Testis (tissue), 2 donors: ENCODE measurements at regions not wholly inside any gene's neighbourhood (a gene's known extent, or its start where the extent isn't known, plus 50 kb on each side); places are given as distances from the start of the nearest gene placed in this dataset.
A peak's percentile ranks its signal among the peaks of the same experiment; 100 is the strongest.

ENCODE experiments used
- DNase-seq: peaks from one replicate; pipeline ENCODE4 v3.0.0-alpha.2; 2019
- H3K27ac ChIP-seq, 2 donors: fragments of 200-600 bp; sonication (generic); one replicate each; pipeline ENCODE4 v1.5.1; 2019
- H3K27me3 ChIP-seq: fragments of 200-600 bp; sonication (generic); one replicate; pipeline ENCODE4 v1.5.1; 2019
- H3K36me3 ChIP-seq: fragments of 200-600 bp; sonication (generic); one replicate; pipeline ENCODE4 v1.5.1; 2017; ENCODE audit warnings: low read depth; ENCODE audit errors: missing control alignments
- H3K4me1 ChIP-seq: fragments of 200-600 bp; sonication (generic); one replicate; pipeline ENCODE4 v1.5.1; 2019
- H3K4me3 ChIP-seq, 2 donors: fragments of 200-600 bp; sonication (generic); one replicate each; pipeline ENCODE4 v1.5.1; 2017 to 2019
- H3K9me3 ChIP-seq: fragments of 200-600 bp; sonication (generic); one replicate; pipeline ENCODE4 v1.5.1; 2017
- CTCF ChIP-seq, 3 experiments: fragments of 450-650 bp in 2 of 3; fragments of 200-600 bp in 1 of 3; sonication (generic) in 1 of 3; IDR thresholded peaks; one replicate each; pipeline ENCODE4 v1.5.1; 2016 to 2019; ENCODE audit warnings: antibody characterized with exemption in 3 of 3, mild to moderate bottlenecking in 2 of 3, moderate library complexity in 1 of 3
- POLR2A ChIP-seq: fragments of 450-650 bp; IDR thresholded peaks from one replicate; pipeline ENCODE4 v1.6.1; 2017; ENCODE audit warnings: antibody characterized with exemption, mild to moderate bottlenecking, moderate library complexity
- WGBS, 2 donors: methylation state at CpG; one replicate each; pipeline ENCODE4 v1.1.5; 2018; 5-methylcytosine and 5-hydroxymethylcytosine counted together
- intact Hi-C: fragments of 100-400 bp; cut with DNase I; formaldehyde crosslinking; loops from one replicate; pipeline ENCODE4 v1.15.1; 2023; ENCODE audit warnings: low total_unique reads

GRCh38 chr6:54044059-54044458, 67.2 kb upstream of the MLIP start:
- no peaks in the 10 kb centered on the region for H3K36me3 ChIP-seq
- no peaks in the 10 kb centered on the region for H3K4me1 ChIP-seq
- no peak for TF ChIP-seq CTCF (IDR thresholded peaks at IDR 0.05)
- TF ChIP-seq POLR2A: no peak
- WGBS, 2 donors: 90 to 96% methylated on average over 2 of the region's 2 CpGs
- H3K27me3 ChIP-seq: no peaks in the 10 kb centered on the region
- no peak for DNase-seq
- H3K27ac ChIP-seq: no peak overlapping the region
- no peaks in the 10 kb centered on the region for H3K9me3 ChIP-seq
- intact Hi-C loops: no loop called here
- H3K4me3 ChIP-seq: no peak overlapping the region

- DNase-seq: no peak
- Histone ChIP-seq H3K27me3 (no peaks in the 10 kb centered on the region), H3K36me3 (no peaks in the 10 kb centered on the region), H3K9me3 (no peaks in the 10 kb centered on the region), H3K27ac (no peak overlapping the region), H3K4me1 (no peaks in the 10 kb centered on the region), H3K4me3 (no peak overlapping the region)
- intact Hi-C loops: no loop called here
- TF ChIP-seq POLR2A (no peak), CTCF (IDR thresholded peaks at IDR 0.05) (no peak)
Observed at GRCh38 chr6:54048782-54049181, 62.5 kb upstream of the MLIP start.

DNA sequence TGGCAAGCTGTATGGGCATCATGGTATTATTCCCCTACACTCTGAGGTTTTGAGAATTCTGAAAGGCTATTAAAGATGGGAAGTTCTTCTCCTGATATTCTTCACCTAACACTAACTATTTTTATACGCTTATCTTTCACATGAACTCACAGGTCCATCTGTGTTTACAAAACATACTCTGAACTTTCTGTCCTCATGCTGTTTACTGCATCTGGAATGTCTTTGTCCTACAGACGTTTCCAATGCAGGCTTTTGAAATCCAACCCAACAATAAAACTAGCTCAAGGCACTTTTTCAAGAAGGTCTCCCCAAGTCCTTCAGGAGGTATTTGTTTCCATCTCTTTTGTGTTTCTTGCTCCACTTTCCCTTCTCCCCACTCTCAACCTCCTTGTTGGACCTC, 60.5 kb upstream of the MLIP start:
- H3K4me1 ChIP-seq: no peaks in the 10 kb centered on the region
- 45 to 60% methylated on average over 2 of the region's 2 CpGs for WGBS, 2 donors
- TF ChIP-seq POLR2A: no peak
- no peak overlapping the region for H3K4me3 ChIP-seq
- H3K27ac ChIP-seq: no peak overlapping the region
- no peaks in the 10 kb centered on the region for H3K36me3 ChIP-seq
- H3K9me3 ChIP-seq: no peaks in the 10 kb centered on the region
- no peak for DNase-seq
- H3K27me3 ChIP-seq: no peaks in the 10 kb centered on the region
- intact Hi-C loops: no loop called here

DNA sequence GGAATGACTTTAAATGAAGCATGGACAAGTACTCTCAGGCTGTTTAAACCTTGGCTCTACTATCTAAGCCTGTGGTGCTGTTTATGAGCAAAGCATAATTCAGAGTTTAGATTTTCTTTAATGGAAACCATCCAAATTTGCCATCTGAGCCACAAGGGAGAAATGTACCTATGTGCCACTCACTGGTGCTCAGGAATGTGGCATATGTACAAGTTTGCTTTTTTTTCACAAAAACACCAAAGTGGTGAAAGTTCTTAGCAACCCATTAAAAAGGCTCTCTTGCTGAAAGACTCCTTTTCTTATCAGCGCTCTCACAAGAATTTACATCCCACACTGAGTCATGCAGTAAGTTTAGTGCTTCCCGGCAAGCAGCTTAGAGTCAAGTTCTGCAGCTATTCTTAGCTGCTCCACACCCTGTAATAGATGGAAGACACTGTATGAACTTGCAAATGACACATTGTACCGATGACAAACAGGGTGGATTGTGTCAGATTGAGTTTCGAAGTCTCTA, 57.3 kb upstream of the MLIP start:
- Histone ChIP-seq H3K4me3 (no peak overlapping the region), H3K27me3 (no peaks in the 10 kb centered on the region), H3K9me3 (no peaks in the 10 kb centered on the region), H3K4me1 (no peaks in the 10 kb centered on the region), H3K27ac (no peak overlapping the region), H3K36me3 (no peaks in the 10 kb centered on the region)
- peak; percentile 67 for DNase-seq
- intact Hi-C loops: no loop called here
- WGBS, 2 donors: 14% methylated on average over 4 of the region's 4 CpGs
- no peak for TF ChIP-seq CTCF (IDR thresholded peaks at IDR 0.05)
- no peak for TF ChIP-seq POLR2A

- H3K4me1 ChIP-seq: no peaks in the 10 kb centered on the region
- no peaks in the 10 kb centered on the region for H3K27me3 ChIP-seq
- no peak for DNase-seq
- intact Hi-C loops: no loop called here
- no peak overlapping the region for H3K4me3 ChIP-seq
- no peak overlapping the region for H3K27ac ChIP-seq
- TF ChIP-seq POLR2A (no peak), CTCF (IDR thresholded peaks at IDR 0.05) (no peak)
- 53 to 56% methylated on average over 3 of the region's 3 CpGs for WGBS, 2 donors
- no peaks in the 10 kb centered on the region for H3K36me3 ChIP-seq
- no peaks in the 10 kb centered on the region for H3K9me3 ChIP-seq
Observed at GRCh38 chr6:54056105-54056504, 55.1 kb upstream of the MLIP start.
